Cardiac muscle cell (in vitro differentiated cells and primary cell): ENCODE measurements at regions not wholly inside any gene's neighbourhood (a gene's known extent, or its start where the extent isn't known, plus 50 kb on each side); places are given as distances from the start of the nearest gene placed in this dataset.

Experiments
- DNase-seq, 2 donors: peaks; one replicate each; pipeline versions ENCODE4 v3.0.0 to v3.0.0-alpha.2; 2010 to 2017; ENCODE audit warnings: low read depth in 1 of 2, low spot score in 1 of 2
- H3K27ac ChIP-seq: fragments of 200-600 bp; sonication (generic); 2 replicates; pipeline ENCODE4 v1.5.1; 2016
- H3K27me3 ChIP-seq: fragments of 200-600 bp; sonication (generic); 2 replicates; pipeline ENCODE4 v1.6.0; 2016; ENCODE audit warnings: control low read depth
- H3K36me3 ChIP-seq: fragments of 200-600 bp; sonication (generic); 2 replicates; pipeline ENCODE4 v1.5.1; 2016; ENCODE audit warnings: control low read depth
- H3K4me1 ChIP-seq: fragments of 200-600 bp; sonication (generic); 2 replicates; pipeline ENCODE4 v1.8.1; 2017; ENCODE audit warnings: low read depth, mild to moderate bottlenecking, mixed run types
- H3K4me3 ChIP-seq: fragments of 200-600 bp; sonication (generic); 2 replicates; pipeline ENCODE4 v1.5.1; 2016; ENCODE audit warnings: mild to moderate bottlenecking
- H3K9me3 ChIP-seq: fragments of 200-600 bp; sonication (generic); 2 replicates; pipeline ENCODE4 v1.5.1; 2017; ENCODE audit warnings: low read depth, mild to moderate bottlenecking, control low read depth
- TF ChIP-seq, protein P1 (sequence below): IDR thresholded peaks from 2 replicates; pipeline ENCODE4 v1.5.1; 2012; ENCODE audit warnings: low read depth, mild to moderate bottlenecking, low read length

- no peak for DNase-seq
- Histone ChIP-seq H3K27me3 (no peaks in the 10 kb centered on the region), H3K36me3 (no peaks in the 10 kb centered on the region), H3K4me1 (peaks cover 10% of the 10 kb centered on the region), H3K4me3 (no peak overlapping the region), H3K27ac (no peak overlapping the region), H3K9me3 (no peaks in the 10 kb centered on the region)
- TF ChIP-seq, protein P1, sequence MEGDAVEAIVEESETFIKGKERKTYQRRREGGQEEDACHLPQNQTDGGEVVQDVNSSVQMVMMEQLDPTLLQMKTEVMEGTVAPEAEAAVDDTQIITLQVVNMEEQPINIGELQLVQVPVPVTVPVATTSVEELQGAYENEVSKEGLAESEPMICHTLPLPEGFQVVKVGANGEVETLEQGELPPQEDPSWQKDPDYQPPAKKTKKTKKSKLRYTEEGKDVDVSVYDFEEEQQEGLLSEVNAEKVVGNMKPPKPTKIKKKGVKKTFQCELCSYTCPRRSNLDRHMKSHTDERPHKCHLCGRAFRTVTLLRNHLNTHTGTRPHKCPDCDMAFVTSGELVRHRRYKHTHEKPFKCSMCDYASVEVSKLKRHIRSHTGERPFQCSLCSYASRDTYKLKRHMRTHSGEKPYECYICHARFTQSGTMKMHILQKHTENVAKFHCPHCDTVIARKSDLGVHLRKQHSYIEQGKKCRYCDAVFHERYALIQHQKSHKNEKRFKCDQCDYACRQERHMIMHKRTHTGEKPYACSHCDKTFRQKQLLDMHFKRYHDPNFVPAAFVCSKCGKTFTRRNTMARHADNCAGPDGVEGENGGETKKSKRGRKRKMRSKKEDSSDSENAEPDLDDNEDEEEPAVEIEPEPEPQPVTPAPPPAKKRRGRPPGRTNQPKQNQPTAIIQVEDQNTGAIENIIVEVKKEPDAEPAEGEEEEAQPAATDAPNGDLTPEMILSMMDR, result no peak
Measured at GRCh38 chr11:30811226-30811755, 225.1 kb upstream of the MPPED2 start.

DNA sequence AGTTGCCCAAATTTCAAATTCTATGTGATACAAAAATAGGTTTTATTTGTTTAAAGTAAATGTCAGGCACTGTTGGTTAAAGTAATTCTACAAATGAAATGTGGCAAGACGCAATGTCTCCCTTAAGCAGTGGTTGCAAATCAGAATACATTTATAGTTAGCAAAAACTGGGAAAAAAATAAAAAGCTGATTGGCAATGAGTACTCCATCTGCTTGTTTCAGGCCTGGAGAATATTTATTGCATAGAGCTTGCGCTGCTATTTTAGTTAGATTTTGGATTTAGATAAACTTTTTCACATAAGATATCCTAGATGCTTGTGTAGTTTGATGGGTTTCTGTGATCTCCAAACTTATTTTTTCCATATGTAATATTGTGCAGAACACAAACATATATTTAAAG lies 224.0 kb upstream of the MPPED2 start:
- DNase-seq, result no peak
- Histone ChIP-seq H3K4me3 (no peak overlapping the region), H3K27me3 (no peaks in the 10 kb centered on the region), H3K4me1 (peaks cover 10% of the 10 kb centered on the region), H3K36me3 (no peaks in the 10 kb centered on the region), H3K27ac (no peak overlapping the region), H3K9me3 (no peaks in the 10 kb centered on the region)
- TF ChIP-seq, protein P1, result no peak

GRCh38 chr11:30801357-30801756 lies 215.2 kb upstream of the MPPED2 start:
- Histone ChIP-seq H3K4me1 (no peaks in the 10 kb centered on the region), H3K4me3 (no peak overlapping the region), H3K27me3 (no peaks in the 10 kb centered on the region), H3K36me3 (no peaks in the 10 kb centered on the region), H3K9me3 (no peaks in the 10 kb centered on the region), H3K27ac (no peak overlapping the region)
- DNase-seq, result no peak
- TF ChIP-seq, protein P1, result no peak

GRCh38 chr11:30800904-30801303 lies 214.8 kb upstream of the MPPED2 start:
- no peak overlapping the region for H3K27ac ChIP-seq
- H3K4me3 ChIP-seq, result no peak overlapping the region
- H3K4me1 ChIP-seq, result no peaks in the 10 kb centered on the region
- no peaks in the 10 kb centered on the region for H3K36me3 ChIP-seq
- no peaks in the 10 kb centered on the region for H3K27me3 ChIP-seq
- TF ChIP-seq, protein P1, result no peak
- H3K9me3 ChIP-seq, result no peaks in the 10 kb centered on the region
- DNase-seq, result no peak

DNA sequence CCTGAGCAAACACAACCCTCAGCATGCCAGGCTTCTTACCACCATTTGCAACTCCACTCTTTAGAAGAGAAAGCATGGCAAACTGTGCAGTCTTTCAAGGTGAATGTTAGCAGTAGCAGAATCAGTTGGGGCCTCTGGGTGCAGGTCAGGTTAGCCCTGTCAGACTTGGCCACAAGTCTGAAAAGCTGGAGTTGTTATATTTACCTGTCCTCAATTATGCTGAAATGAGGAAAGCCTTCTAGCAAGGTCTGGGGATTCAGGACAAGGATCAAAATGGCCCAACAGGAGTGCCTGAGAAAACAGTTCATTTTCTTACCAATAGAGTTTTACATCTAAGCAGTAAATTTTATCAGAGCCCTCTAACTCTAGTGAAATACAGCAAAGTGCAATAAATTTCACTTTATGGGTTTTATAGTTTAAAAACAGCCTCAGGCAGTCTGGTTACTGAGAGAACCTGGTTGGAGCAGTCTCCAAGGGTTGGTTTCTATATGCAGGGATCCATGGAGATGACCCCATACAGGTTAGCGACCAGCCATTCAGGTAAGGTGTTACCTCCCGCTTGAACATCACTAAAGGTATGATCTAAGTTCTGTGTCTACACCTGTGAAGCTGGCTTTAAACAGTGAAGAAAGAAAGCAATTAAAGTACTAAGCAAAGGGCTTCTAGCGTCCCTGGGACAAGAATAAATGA lies 212.5 kb upstream of the MPPED2 start:
- H3K9me3 ChIP-seq, result no peaks in the 10 kb centered on the region
- no peak overlapping the region for H3K4me3 ChIP-seq
- TF ChIP-seq, protein P1, result no peak
- H3K36me3 ChIP-seq, result no peaks in the 10 kb centered on the region
- H3K27ac ChIP-seq, result no peak overlapping the region
- no peaks in the 10 kb centered on the region for H3K4me1 ChIP-seq
- H3K27me3 ChIP-seq, result no peaks in the 10 kb centered on the region
- DNase-seq, result no peak
